ENCODE measurements at regions not wholly inside any gene's neighbourhood (a gene's known extent, or its start where the extent isn't known, plus 50 kb on each side); places are given as distances from the start of the nearest gene placed in this dataset.
A peak's percentile ranks its signal among the peaks of the same experiment; 100 is the strongest.
"Not testable (repeated sequence)": the region's sequence is repeated elsewhere in the genome, so short reads cannot be mapped to it uniquely, and the experiment has no call there.

DNA sequence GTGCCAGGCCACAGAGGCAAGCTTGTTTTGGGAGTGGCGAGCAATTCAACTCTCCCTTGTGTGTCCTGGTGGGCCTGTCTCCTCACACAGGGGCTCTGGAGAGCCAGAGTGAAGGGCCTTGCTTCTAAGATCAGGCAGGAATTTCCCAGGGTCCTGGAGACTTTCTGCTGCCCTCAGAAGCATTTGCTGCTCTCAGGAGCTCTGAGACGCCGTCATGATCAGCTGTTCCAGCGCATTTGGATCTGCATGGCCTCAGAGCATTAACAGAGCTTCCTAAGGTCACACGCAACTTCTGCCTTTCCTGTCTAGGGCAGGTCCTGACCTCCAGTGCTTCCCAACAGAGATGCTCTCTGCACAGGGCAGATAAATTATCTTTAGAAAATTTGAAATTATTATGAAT is 52.2 kb upstream of the C10orf90 start:
- no peak for DNase-seq

- no peak for DNase-seq
These were observed 52.7 kb upstream of the C10orf90 start for GRCh38 chr10:126723226-126723625.

GRCh38 chr10:126729314-126729870 is 58.9 kb upstream of the C10orf90 start:
- no peak for DNase-seq

- DNase-seq: no peak
These were observed 60.5 kb upstream of the C10orf90 start for GRCh38 chr10:126730856-126731609.

GRCh38 chr10:126731610-126731990 is 61.1 kb upstream of the C10orf90 start:
- no peak for DNase-seq

- no peak for DNase-seq
These were observed 61.8 kb upstream of the C10orf90 start for GRCh38 chr10:126732308-126732707.

- no peak for DNase-seq
These were observed 62.4 kb upstream of the C10orf90 start for GRCh38 chr10:126732868-126733267.

- no peak for DNase-seq
These were observed 63.5 kb upstream of the C10orf90 start for GRCh38 chr10:126734015-126734414.

GRCh38 chr10:126734967-126735366 is 64.5 kb upstream of the C10orf90 start:
- DNase-seq: no peak

GRCh38 chr10:126736142-126736541 is 65.6 kb upstream of the C10orf90 start:
- DNase-seq: no peak

- DNase-seq: no peak
These were observed 66.2 kb upstream of the C10orf90 start for GRCh38 chr10:126736727-126737126.

- DNase-seq: no peak
These were observed 67.5 kb upstream of the C10orf90 start for GRCh38 chr10:126738001-126738400.

DNA sequence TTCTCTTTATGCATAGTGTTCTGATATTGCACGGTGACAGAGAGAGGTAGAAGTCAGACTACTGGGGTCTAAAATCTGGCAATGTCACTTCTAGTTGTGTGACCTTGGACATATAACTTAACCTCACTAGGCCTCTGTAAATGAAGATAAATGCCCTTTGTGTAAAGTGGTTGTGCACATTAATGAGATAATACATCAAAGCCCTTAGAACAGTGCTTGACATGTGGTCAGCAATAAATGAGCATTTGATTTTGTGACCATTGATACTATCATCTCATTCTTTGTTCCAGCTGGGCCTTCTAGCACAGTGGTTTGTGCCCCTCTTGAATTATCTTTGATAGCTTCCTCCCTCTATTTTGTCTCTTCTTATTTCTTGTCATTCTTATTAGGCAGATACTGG is 74.1 kb upstream of the C10orf90 start:
- DNase-seq: no peak

DNA sequence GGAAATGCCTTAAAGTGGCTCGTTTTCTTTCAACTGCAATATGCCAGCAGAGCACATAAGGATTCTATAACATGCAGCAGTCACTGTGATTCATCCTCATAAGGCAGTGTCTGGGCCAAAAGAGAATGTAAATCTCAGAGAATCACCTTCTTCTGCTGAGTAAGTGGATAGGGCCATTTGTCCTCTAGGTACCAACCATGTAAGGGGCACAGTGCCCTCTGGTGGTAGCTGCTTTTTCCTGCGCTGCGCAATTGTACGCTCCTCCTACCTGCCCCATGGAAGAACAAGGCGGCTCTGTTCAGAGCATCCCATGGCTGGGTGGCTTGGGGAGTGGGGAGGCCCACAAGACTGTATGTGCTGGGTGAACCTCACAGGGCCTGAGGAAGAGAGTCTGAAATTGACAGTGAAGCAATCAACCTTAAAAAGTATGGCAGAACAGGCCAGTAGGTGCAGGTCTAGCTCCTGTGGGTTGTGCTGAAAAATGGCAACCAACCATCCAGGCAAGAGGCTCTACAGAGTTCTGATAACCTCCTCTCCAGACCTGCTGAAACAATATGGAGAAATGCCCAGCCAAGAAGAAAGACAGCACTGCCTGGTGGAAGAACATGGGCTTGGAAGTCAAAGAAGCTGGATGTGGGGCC is 78.6 kb upstream of the C10orf90 start:
- peak in 1 of 2 experiments; percentile 18 for DNase-seq

DNA sequence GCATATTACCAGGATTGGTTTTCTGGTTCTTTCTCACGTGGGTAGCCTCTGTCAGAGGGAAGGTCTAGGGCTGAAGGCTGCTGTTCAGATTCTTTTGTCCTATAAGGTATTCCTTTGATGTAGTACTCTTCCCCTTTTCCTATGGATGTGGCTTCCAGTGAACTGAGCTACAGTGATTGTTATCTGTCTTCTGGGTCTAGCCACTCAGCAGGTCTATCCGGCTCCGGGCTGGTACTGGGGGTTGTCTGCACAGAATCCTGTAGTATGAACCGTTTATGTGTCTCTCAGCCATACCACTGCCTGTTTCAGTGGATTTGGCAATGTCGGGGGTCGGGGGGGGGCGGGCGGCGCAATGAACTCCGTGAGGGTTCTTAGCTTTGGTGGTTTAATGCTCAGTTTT is 84.5 kb upstream of the C10orf90 start:
- DNase-seq: no peak

GRCh38 chr10:126758867-126759266 is 88.4 kb upstream of the C10orf90 start:
- DNase-seq: no peak

GRCh38 chr10:126759531-126759930 is 89.0 kb upstream of the C10orf90 start:
- DNase-seq: no peak

- not testable (repeated sequence) for DNase-seq
These were observed 96.2 kb upstream of the C10orf90 start for GRCh38 chr10:126766646-126767045.

DNA sequence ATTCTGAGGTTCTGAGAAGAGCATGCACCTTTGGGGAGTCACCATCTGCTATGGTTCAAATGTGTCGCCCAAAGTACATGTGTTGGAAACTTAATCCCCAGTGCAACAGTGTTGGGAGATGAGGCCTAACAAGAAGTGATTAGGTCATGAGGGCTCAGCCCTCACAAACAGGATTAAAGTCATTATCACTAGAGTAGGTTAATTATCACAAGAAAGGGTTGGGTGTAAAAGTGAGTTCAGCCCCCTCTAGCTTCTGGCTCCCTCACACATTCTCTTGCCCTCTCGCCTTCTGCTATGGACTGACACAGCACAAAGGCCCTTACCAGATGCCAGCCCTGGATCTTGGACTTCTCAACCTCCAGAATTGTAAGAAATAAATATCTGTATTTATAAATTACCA is 100.3 kb upstream of the C10orf90 start:
- no peak for DNase-seq

DNA sequence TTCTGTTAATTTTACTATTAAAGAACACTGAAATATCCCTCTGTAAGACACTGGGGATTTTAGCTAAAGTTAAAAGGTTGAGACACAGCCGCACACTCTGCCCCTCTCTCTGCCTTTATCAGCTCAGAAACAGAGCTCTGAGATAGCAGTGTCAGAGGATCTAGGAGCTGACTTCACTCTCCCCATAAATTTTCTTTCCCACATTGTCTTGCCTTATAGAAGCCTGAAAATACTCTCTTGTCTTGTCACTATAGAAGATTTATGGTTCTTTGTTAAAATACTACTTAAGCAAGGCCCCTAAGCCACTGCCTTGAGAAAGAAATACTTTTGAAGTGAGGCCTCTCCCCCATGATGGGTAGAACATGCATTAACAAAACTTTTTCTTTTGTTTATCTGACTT is 105.7 kb upstream of the C10orf90 start:
- DNase-seq: no peak

- DNase-seq: no peak
These were observed 107.2 kb upstream of the C10orf90 start for GRCh38 chr10:126777714-126778113.

DNA sequence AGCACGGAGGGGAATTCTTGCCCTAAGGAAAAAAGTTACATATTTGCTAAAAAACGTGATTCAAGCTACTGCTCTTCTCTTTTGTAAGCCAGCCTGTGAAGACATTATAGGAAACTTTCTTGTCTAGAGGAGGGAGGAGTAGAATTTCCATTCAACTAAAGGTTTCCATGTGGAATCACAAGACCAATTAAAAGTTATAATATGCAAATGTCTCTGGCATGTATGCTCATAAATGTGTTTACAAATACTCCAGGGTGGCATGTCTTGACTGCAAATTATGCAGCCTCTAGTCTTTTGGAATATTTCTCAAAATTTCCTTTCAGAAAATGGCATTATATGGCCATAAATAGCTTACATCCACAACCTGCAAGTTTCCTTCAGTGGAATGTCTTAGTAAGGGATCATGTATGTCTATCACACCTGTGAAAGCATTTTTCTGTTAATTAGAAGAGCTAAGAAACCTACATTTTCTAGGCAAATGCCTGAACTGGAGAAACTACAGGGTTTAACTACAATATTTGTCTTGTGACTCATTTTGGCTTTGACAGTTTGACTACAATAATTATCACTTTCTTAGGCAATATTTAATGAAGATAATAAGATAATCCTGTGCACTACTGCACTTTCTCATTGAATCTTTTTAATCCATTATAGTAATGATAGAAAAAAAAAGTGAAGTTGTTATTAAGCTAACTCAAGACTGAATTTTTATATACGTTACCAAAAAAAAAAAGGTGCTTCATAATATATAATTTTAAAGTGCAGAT is 111.1 kb upstream of the C10orf90 start:
- DNase-seq: no peak

DNA sequence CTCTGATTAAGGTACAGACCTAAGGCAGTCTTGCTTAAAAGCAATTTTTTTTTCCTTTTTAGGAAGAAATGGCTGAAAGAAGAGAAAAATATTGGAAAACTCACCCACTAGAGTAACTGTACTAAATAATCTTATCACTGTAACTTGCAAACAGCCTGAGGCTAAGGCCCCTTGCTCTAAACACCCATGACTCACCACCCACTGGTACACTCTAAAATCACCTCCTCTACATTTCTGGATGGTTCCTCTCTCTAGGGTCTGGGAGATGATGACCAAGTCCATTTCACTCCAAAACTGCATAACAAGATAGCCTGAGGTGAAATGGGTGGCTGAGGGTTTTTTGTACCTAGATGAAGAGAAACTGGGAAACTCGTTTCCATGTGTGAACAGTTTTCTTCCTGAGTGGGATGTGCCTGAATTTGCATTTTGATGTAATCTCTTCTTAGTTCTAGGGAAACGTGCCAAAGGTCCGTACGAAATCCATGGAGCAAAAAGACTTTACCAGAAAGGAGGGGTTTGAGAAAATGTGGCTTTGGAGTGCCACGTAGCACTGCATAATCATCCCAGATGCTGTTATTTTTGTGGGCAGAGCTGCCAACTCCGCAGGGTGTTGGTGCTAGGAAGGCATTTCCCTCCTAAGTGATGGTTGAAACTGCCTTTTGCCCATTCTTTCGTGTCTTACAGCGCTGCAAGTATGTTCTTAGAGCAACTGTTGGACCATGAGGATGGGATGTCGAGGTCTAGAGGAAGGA is 113.5 kb upstream of the C10orf90 start:
- no peak for DNase-seq

Data from SW 1271 (cell line).